ENCODE measurements at regions not wholly inside any gene's neighbourhood (a gene's known extent, or its start where the extent isn't known, plus 50 kb on each side); places are given as distances from the start of the nearest gene placed in this dataset.

- Histone ChIP-seq H3K27me3 (ENCODE audit: control insufficient read depth, insufficient read depth, low read length) (no peaks in the 10 kb centered on the region), H3K4me3 (ENCODE audit: low read depth, low read length) (peak overlapping the region; percentile 77), H3K4me1 (ENCODE audit: control insufficient read depth, insufficient read depth, low read length, poor library complexity, severe bottlenecking) (peaks cover 42% of the 10 kb centered on the region), H3K27ac (ENCODE audit: insufficient read depth, low read length, poor library complexity, severe bottlenecking) (peak overlapping the region; percentile 81), H3K9me3 (ENCODE audit: control insufficient read depth in 2 of 2, low read length in 2 of 2) (no peaks in the 10 kb centered on the region), H3K36me3 (ENCODE audit: control insufficient read depth, insufficient read depth, low read length) (no peaks in the 10 kb centered on the region)
- no peak for DNase-seq
- Mint-ChIP-seq H3K9me3 (peaks cover 0 to 10% (median 4%) of the 10 kb centered on the region in 7 donors), H3K27me3 (no peaks in the 10 kb centered on the region), H3K27ac (peak overlapping the region; percentile 93 to 98 (median 93)), H3K4me3 (peak overlapping the region; percentile 42 to 79 (median 75)), H3K4me1 (peaks cover 25 to 61% (median 41%) of the 10 kb centered on the region in 4 donors), H3K36me3 (no peaks in the 10 kb centered on the region)
- no peak for ATAC-seq (ENCODE audit: low read depth in 2 of 2)
These were observed 62.2 kb upstream of the ST8SIA1 start for GRCh38 chr12:22396735-22397134.

GRCh38 chr12:22396253-22396652 lies 61.7 kb upstream of the ST8SIA1 start:
- Histone ChIP-seq H3K4me1 (ENCODE audit: control insufficient read depth, insufficient read depth, low read length, poor library complexity, severe bottlenecking) (peaks cover 42% of the 10 kb centered on the region), H3K9me3 (ENCODE audit: control insufficient read depth in 2 of 2, low read length in 2 of 2) (no peaks in the 10 kb centered on the region), H3K27me3 (ENCODE audit: control insufficient read depth, insufficient read depth, low read length) (no peaks in the 10 kb centered on the region), H3K4me3 (ENCODE audit: low read depth, low read length) (peak overlapping the region; percentile 77), H3K36me3 (ENCODE audit: control insufficient read depth, insufficient read depth, low read length) (no peaks in the 10 kb centered on the region), H3K27ac (ENCODE audit: insufficient read depth, low read length, poor library complexity, severe bottlenecking) (peak overlapping the region; percentile 81)
- Mint-ChIP-seq H3K27me3 (no peaks in the 10 kb centered on the region), H3K27ac (peak overlapping the region; percentile 93 to 98 (median 93)), H3K4me3 (peak overlapping the region; percentile 42 to 79 (median 75)), H3K4me1 (peaks cover 25 to 60% (median 41%) of the 10 kb centered on the region in 4 donors), H3K9me3 (peaks cover 0 to 9% (median 4%) of the 10 kb centered on the region in 7 donors), H3K36me3 (no peaks in the 10 kb centered on the region)
- DNase-seq (peak; percentile 24 to 68 (median 65)), ATAC-seq (ENCODE audit: low read depth in 2 of 2) (peak; percentile 87 to 90)

GRCh38 chr12:22395666-22396065 lies 61.2 kb upstream of the ST8SIA1 start:
- Histone ChIP-seq H3K27ac (ENCODE audit: insufficient read depth, low read length, poor library complexity, severe bottlenecking) (peak overlapping the region; percentile 81), H3K4me1 (ENCODE audit: control insufficient read depth, insufficient read depth, low read length, poor library complexity, severe bottlenecking) (peaks cover 42% of the 10 kb centered on the region), H3K9me3 (ENCODE audit: control insufficient read depth in 2 of 2, low read length in 2 of 2) (no peaks in the 10 kb centered on the region), H3K36me3 (ENCODE audit: control insufficient read depth, insufficient read depth, low read length) (no peaks in the 10 kb centered on the region), H3K4me3 (ENCODE audit: low read depth, low read length) (peak overlapping the region; percentile 77), H3K27me3 (ENCODE audit: control insufficient read depth, insufficient read depth, low read length) (no peaks in the 10 kb centered on the region)
- Mint-ChIP-seq H3K4me1 (peaks cover 25 to 57% (median 41%) of the 10 kb centered on the region in 4 donors), H3K27me3 (no peaks in the 10 kb centered on the region), H3K4me3 (peak overlapping the region in 1 of 4 donors; percentile 42), H3K9me3 (peaks cover 0 to 9% (median 4%) of the 10 kb centered on the region in 7 donors), H3K27ac (peak overlapping the region; percentile 68 to 98 (median 93)), H3K36me3 (no peaks in the 10 kb centered on the region)
- ATAC-seq (ENCODE audit: low read depth in 2 of 2) (no peak), DNase-seq (no peak)

Measured in CD4-positive, CD25-positive, alpha-beta regulatory T cell (primary cell).